Liver (tissue), 8 donors: ENCODE measurements at regions not wholly inside any gene's neighbourhood (a gene's known extent, or its start where the extent isn't known, plus 50 kb on each side); places are given as distances from the start of the nearest gene placed in this dataset.

Experiments
- DNase-seq: peaks from one replicate; pipeline ENCODE4 v3.0.0-alpha.2; 2017; ENCODE audit warnings: low spot score
- H3K27ac ChIP-seq, 2 donors: one replicate each; pipeline ENCODE4 v1.7.0; 2013; ENCODE audit warnings: inconsistent platforms in 2 of 2, low read length in 2 of 2, control low read depth in 1 of 2, low read depth in 1 of 2, mild to moderate bottlenecking in 1 of 2
- H3K27me3 ChIP-seq, 4 donors: one replicate each; pipeline versions ENCODE4 v1.6.1 to v1.7.0; 2013; ENCODE audit warnings: low read length in 3 of 4, inconsistent platforms in 1 of 4, mild to moderate bottlenecking in 1 of 4, moderate library complexity in 1 of 4; ENCODE audit not compliant: control insufficient read depth in 4 of 4, insufficient read depth in 4 of 4
- H3K36me3 ChIP-seq, 4 donors: one replicate each; pipeline versions ENCODE4 v1.6.1 to v1.7.0; 2013; ENCODE audit warnings: low read length in 3 of 4, mild to moderate bottlenecking in 3 of 4, low read depth in 1 of 4, moderate library complexity in 1 of 4; ENCODE audit not compliant: control insufficient read depth in 4 of 4, insufficient read depth in 3 of 4
- H3K4me1 ChIP-seq, 4 donors: one replicate each; pipeline versions ENCODE4 v1.6.1 to v1.7.0; 2013; ENCODE audit warnings: low read length in 3 of 4, mild to moderate bottlenecking in 3 of 4, moderate library complexity in 1 of 4; ENCODE audit not compliant: control insufficient read depth in 4 of 4, insufficient read depth in 4 of 4
- H3K4me3 ChIP-seq, 3 donors: one replicate each; pipeline versions ENCODE4 v1.6.1 to v1.7.0; 2013; ENCODE audit warnings: low read length in 3 of 3, control low read depth in 1 of 3, low read depth in 1 of 3, mild to moderate bottlenecking in 1 of 3
- H3K9ac ChIP-seq, 2 donors: one replicate each; pipeline ENCODE4 v1.7.0; 2013; ENCODE audit warnings: low read length in 2 of 2, mild to moderate bottlenecking in 2 of 2, moderate library complexity in 2 of 2, control low read depth in 1 of 2, low read depth in 1 of 2
- H3K9me3 ChIP-seq, 4 donors: one replicate each; pipeline versions ENCODE4 v1.6.1 to v1.7.0; 2013; ENCODE audit warnings: low read length in 3 of 4; ENCODE audit not compliant: control insufficient read depth in 4 of 4
- ATF3 ChIP-seq: IDR thresholded peaks from 2 replicates; pipeline ENCODE4 v1.6.1; 2016; ENCODE audit warnings: antibody characterized with exemption
- CTCF ChIP-seq: fragments of 150-350 bp; IDR thresholded peaks from 2 replicates; pipeline ENCODE4 v1.5.1; 2017; ENCODE audit warnings: improper control_type of control experiment, low read depth, low read length; ENCODE audit not compliant: missing input control
- EGR1 ChIP-seq, 2 donors: IDR thresholded peaks; 2 replicates each; pipeline ENCODE4 v1.6.1; 2016 to 2018; ENCODE audit warnings: antibody characterized with exemption in 2 of 2, low read depth in 2 of 2
- FOXA1 ChIP-seq: IDR thresholded peaks from 2 replicates; pipeline ENCODE4 v1.6.1; 2016; ENCODE audit warnings: antibody characterized with exemption
- FOXA2 ChIP-seq: IDR thresholded peaks from 2 replicates; pipeline ENCODE4 v1.6.1; 2016; ENCODE audit warnings: antibody characterized with exemption
- GABPA ChIP-seq, 2 donors: IDR thresholded peaks in 1 of 2; conservative IDR thresholded peaks in 1 of 2; 2 replicates each; pipeline ENCODE4 v1.6.1; 2016; ENCODE audit warnings: antibody characterized with exemption in 2 of 2, mild to moderate bottlenecking in 1 of 2, moderate library complexity in 1 of 2
- HNF4A ChIP-seq, 2 donors: conservative IDR thresholded peaks; 2 replicates each; pipeline ENCODE4 v1.6.1; 2016; ENCODE audit warnings: antibody characterized with exemption in 2 of 2, mild to moderate bottlenecking in 2 of 2
- HNF4G ChIP-seq: IDR thresholded peaks from 2 replicates; pipeline ENCODE4 v1.6.1; 2016; ENCODE audit warnings: antibody characterized with exemption
- JUND ChIP-seq, 2 donors: IDR thresholded peaks; 2 replicates each; pipeline ENCODE4 v1.6.1; 2016; ENCODE audit warnings: antibody characterized with exemption in 2 of 2
- MAX ChIP-seq: IDR thresholded peaks from 2 replicates; pipeline ENCODE4 v1.6.1; 2016; ENCODE audit warnings: antibody characterized with exemption
- NR2F2 ChIP-seq: IDR thresholded peaks from 2 replicates; pipeline ENCODE4 v1.6.1; 2016; ENCODE audit warnings: antibody characterized with exemption
- RAD21 ChIP-seq, 2 donors: IDR thresholded peaks; 2 replicates each; pipeline ENCODE4 v1.6.1; 2016; ENCODE audit warnings: antibody characterized with exemption in 2 of 2, mild to moderate bottlenecking in 2 of 2
- REST ChIP-seq: IDR thresholded peaks from 2 replicates; pipeline ENCODE4 v1.6.1; 2016; ENCODE audit warnings: antibody characterized with exemption, mild to moderate bottlenecking
- RXRA ChIP-seq, 2 donors: IDR thresholded peaks; 2 replicates each; pipeline ENCODE4 v1.6.1; 2017 to 2018; ENCODE audit warnings: antibody characterized with exemption in 2 of 2, mild to moderate bottlenecking in 1 of 2
- SP1 ChIP-seq: IDR thresholded peaks from 2 replicates; pipeline ENCODE4 v1.6.1; 2018; ENCODE audit warnings: antibody characterized with exemption, mild to moderate bottlenecking
- TAF1 ChIP-seq: conservative IDR thresholded peaks from 2 replicates; pipeline ENCODE4 v1.6.1; 2016; ENCODE audit warnings: antibody characterized with exemption, mild to moderate bottlenecking
- YY1 ChIP-seq: IDR thresholded peaks from 2 replicates; pipeline ENCODE4 v1.6.1; 2016; ENCODE audit warnings: antibody characterized with exemption, mild to moderate bottlenecking
- ZBTB33 ChIP-seq: IDR thresholded peaks from 2 replicates; pipeline ENCODE4 v1.6.1; 2016; ENCODE audit warnings: antibody characterized with exemption
- WGBS: extraction: QIAGEN DNeasy Blood & Tissue Kit; methylation state at CpG from one replicate; pipeline ENCODE4 v1.1.7; 2013; 5-methylcytosine and 5-hydroxymethylcytosine counted together
- donor health status: healthy.
- donor health status: healthy.
- donor health status: healthy.
- donor health status: healthy.
- donor health status: healthy.

GRCh38 chr5:119302449-119302848 lies 53.4 kb upstream of the TNFAIP8 start:
- WGBS, result 80% methylated on average over 3 of the region's 3 CpGs
- DNase-seq, result no peak
- H3K27me3 ChIP-seq, result no peaks in the 10 kb centered on the region
- peaks cover 0 to 3% (median 0%) of the 10 kb centered on the region in 4 donors for H3K4me1 ChIP-seq
- H3K9ac ChIP-seq, result no peak overlapping the region
- H3K4me3 ChIP-seq, result no peak overlapping the region
- H3K36me3 ChIP-seq, result no peaks in the 10 kb centered on the region
- H3K9me3 ChIP-seq, result no peaks in the 10 kb centered on the region
- TF ChIP-seq FOXA1 (no peak), GABPA (IDR thresholded peaks at IDR 0.05 in 1 of 2, conservative IDR thresholded peaks at IDR 0.05 in 1 of 2) (no peak), SP1 (no peak), CTCF (no peak), NR2F2 (no peak), RAD21 (IDR thresholded peaks at IDR 0.05) (no peak), RXRA (IDR thresholded peaks at IDR 0.05) (no peak), HNF4A (conservative IDR thresholded peaks at IDR 0.05) (no peak), YY1 (no peak), ZBTB33 (no peak), ATF3 (no peak), FOXA2 (no peak), TAF1 (no peak), MAX (no peak), REST (no peak), JUND (IDR thresholded peaks at IDR 0.05) (no peak), HNF4G (no peak), EGR1 (IDR thresholded peaks at IDR 0.05; ENCODE audit: low read depth in 2 of 2) (no peak)
- H3K27ac ChIP-seq, result peak overlapping the region in 1 of 2 donors; percentile 18
